ENCODE measurements at regions not wholly inside any gene's neighbourhood (a gene's known extent, or its start where the extent isn't known, plus 50 kb on each side); places are given as distances from the start of the nearest gene placed in this dataset.

- no peak for TF ChIP-seq POLR2AphosphoS5 (IDR thresholded peaks at IDR 0.05; ENCODE audit: low read depth, low read length)
- TF ChIP-seq POLR2A (IDR thresholded peaks at IDR 0.05; ENCODE audit: low read depth, low read length), result no peak
These were observed 291.9 kb upstream of the SALL3 start for GRCh38 chr18:78687736-78688135.

Measured in GM12892 (cell line).